GM12874 (cell line): ENCODE measurements at regions not wholly inside any gene's neighbourhood (a gene's known extent, or its start where the extent isn't known, plus 50 kb on each side); places are given as distances from the start of the nearest gene placed in this dataset.

ENCODE experiments used
- TF ChIP-seq, protein P1 (sequence below): IDR thresholded peaks from 2 replicates; pipeline ENCODE4 v1.5.1; 2011; ENCODE audit warnings: low read depth, mild to moderate bottlenecking, control low read depth, low read length, moderate library complexity; ENCODE audit not compliant: insufficient read depth

DNA sequence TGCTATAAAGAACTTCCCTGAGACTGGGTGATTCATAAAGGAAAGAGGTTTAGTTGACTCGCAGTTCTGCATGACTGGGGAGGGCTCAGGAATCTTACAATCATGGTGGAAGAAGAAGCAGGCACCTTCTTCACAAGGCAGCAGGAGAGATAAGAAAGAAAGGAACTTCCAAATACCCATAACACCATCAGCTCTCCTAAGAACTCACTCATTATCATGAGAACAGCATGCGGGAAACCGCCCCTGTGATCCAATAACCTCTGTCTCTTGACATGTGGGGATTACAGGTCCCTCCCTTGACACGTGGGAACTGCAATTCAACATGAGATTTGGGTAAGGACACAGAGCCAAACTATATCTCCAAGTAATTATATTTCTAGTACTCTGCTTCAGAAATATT lies 163.8 kb upstream of the CDH20 start:
- TF ChIP-seq, protein P1, sequence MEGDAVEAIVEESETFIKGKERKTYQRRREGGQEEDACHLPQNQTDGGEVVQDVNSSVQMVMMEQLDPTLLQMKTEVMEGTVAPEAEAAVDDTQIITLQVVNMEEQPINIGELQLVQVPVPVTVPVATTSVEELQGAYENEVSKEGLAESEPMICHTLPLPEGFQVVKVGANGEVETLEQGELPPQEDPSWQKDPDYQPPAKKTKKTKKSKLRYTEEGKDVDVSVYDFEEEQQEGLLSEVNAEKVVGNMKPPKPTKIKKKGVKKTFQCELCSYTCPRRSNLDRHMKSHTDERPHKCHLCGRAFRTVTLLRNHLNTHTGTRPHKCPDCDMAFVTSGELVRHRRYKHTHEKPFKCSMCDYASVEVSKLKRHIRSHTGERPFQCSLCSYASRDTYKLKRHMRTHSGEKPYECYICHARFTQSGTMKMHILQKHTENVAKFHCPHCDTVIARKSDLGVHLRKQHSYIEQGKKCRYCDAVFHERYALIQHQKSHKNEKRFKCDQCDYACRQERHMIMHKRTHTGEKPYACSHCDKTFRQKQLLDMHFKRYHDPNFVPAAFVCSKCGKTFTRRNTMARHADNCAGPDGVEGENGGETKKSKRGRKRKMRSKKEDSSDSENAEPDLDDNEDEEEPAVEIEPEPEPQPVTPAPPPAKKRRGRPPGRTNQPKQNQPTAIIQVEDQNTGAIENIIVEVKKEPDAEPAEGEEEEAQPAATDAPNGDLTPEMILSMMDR = no peak

DNA sequence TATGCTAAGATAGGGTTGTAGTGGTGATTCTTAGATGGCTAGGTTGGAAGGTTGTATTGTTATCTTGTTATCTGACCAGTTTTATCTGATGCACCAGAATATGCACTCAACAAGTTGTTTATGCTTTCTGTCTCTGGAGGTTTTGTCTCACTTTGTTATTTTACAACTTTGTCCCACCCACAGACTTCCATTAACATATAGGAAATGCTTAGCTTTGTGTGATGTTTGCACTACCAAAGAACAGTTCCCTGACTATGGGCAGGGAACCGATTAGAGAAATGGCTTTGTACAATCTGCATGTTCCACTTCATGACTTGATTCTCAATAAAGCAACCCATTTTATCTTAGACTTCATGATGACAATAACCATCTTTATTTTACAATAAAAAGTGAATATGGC lies 160.6 kb upstream of the CDH20 start:
- TF ChIP-seq, protein P1 = no peak

DNA sequence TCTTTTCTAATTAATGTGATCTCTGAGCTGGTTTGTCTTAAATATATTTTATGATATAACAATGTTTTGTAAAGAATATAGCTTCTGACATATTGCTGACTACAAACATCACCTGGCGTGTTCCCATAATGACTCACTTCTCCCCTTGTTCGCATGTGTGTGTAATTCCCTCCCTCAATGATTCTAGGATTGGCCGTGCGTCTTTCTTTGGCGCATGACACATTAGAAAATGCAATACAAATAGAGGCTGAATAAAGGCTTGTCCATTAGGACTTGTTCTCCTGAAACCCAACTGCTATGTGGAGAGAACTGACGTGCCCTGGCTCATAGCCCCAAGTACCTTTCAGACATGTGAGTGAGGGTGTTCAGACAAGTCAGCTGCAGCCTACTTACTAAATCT lies 159.7 kb upstream of the CDH20 start:
- TF ChIP-seq, protein P1 = no peak

DNA sequence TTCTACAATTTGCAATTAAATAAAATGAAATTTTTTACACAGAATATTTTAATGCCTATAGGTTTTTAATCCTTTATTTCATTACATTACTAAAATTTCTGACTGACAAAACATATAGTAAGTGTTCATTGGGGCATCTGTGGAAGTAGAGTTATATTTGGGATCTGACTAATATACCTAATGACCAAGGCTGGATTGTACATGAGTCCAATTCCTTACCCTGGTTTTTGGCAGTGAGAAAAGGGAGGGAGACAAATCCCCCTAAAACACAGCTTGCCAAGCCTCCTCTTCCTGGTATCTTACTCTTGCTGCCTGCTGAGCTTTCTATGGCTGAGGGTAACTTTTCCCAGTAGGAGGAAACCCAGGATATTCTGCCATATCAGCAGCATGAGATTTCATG lies 149.4 kb upstream of the CDH20 start:
- TF ChIP-seq, protein P1 = no peak

DNA sequence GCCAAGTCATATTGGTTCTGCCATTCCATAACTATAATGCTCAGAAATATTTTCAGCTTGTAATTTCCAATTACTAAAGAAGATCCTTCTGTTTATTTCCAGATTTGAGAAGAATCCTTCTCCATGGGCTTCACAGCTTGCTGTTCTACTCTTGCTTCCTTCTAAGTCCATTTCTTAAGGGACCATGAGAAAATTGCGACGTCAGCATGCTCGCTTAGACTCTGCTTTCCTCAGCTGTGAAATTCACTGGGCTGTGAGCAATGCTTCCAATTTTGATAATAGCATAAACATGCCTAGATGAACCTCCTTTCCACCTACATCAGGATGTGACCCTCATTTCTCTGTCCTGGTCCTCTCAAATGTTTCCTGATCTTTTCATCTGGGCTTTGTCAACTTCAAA lies 145.3 kb upstream of the CDH20 start:
- TF ChIP-seq, protein P1 = no peak

DNA sequence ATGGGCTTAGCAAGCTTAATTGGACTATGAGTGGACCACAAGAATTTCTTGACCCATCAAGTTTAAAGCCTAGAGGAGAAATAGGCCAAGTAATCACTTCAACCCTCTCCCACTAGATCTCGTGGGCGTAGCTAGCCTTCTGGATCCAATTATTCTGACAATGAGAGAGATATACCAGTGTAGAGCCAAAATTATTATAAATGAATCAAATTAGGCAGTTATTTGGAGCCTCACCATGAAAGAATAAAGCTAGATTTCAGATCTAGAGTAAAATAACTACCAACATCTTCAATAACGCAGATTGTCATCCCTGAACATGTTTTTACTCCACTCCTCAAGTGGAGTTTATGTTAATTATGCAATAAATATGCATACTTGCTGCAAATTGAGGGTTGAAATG lies 143.9 kb upstream of the CDH20 start:
- TF ChIP-seq, protein P1 = no peak

DNA sequence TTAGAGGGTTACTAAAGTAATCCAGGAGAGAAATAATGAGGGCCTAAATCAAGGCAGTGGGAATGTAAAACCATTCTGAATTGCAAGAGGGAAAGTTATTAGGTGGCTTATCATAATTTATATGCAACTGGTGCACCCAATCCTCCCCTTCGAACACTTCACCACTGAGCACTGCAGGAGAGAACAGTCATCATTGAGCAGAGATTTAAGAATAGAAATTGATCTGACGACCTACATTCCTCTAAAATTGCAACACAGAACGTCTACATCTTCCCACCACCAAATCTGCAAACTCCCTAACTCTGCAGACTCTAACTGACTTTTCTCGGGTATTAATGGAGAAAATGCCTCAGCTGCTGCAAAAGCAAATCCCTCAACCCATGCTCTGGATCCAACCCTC lies 138.5 kb upstream of the CDH20 start:
- TF ChIP-seq, protein P1 = no peak

DNA sequence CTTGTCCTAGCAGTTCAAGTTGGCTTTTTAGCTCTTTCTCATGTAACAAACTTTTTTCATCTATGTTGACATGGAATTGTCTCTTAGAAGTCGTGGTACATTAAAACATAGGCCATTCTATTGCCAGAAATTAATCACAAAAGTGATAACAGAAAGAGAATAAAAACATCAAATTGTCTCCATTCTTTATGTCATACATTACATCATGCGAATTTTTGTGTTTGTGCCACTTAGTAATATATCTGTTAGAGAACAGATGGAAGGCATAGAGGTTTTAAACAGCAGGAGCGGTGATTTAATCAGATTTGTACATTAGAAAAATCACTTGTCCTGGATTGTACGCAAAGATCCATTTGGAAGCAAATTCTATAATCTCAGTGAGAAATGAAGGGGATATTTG lies 136.5 kb upstream of the CDH20 start:
- TF ChIP-seq, protein P1 = no peak
